ENCODE measurements at regions not wholly inside any gene's neighbourhood (a gene's known extent, or its start where the extent isn't known, plus 50 kb on each side); places are given as distances from the start of the nearest gene placed in this dataset.

DNA sequence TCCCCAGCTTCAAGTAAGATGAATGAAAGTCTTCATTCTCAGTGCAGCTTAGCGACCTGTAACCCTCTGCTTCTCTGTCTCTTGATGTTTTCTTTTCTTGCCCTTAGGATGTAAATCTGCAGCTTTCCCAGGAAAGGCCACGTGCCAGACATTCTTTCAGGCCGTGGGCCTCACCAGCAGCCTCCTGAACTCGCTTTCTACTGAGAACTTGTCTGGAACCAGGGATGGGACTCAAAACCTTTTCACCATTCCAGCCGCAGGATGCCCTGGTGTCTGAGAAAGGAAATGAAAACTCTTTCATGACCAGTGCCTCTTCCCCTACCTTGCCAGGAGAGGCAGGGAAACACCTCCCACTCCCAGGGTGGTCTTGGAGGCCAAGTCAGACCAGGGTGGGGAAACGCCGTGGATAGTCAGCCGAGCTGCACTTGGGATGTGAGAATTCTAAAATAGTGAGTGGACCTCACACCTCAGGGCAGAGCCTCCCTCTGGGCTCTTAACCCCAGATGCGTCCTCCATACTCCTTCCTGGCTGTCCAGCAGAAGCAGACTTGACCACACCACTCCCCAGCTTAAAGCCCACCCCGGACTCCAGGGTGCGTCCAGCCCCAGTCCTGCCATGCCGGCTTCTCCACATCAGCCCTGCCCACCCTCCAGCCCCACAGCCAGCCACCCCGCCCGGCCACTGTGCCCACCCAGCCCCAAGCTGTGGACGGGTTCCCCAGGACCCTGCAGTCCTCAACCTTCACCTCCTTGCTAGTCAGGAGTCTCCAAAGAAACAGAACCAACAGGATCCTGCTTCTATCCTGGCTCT lies 115.5 kb downstream of the TWIST2 start:
- no peak overlapping the region for H3K4me3 ChIP-seq (ENCODE audit: low read depth, poor library complexity, severe bottlenecking)
- WGBS, 2 donors = 80 to 81% methylated on average over 15 of the region's 15 CpGs
- TF ChIP-seq POLR2A (IDR thresholded peaks at IDR 0.05) = no peak
- TF ChIP-seq, protein P1, sequence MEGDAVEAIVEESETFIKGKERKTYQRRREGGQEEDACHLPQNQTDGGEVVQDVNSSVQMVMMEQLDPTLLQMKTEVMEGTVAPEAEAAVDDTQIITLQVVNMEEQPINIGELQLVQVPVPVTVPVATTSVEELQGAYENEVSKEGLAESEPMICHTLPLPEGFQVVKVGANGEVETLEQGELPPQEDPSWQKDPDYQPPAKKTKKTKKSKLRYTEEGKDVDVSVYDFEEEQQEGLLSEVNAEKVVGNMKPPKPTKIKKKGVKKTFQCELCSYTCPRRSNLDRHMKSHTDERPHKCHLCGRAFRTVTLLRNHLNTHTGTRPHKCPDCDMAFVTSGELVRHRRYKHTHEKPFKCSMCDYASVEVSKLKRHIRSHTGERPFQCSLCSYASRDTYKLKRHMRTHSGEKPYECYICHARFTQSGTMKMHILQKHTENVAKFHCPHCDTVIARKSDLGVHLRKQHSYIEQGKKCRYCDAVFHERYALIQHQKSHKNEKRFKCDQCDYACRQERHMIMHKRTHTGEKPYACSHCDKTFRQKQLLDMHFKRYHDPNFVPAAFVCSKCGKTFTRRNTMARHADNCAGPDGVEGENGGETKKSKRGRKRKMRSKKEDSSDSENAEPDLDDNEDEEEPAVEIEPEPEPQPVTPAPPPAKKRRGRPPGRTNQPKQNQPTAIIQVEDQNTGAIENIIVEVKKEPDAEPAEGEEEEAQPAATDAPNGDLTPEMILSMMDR (IDR thresholded peaks at IDR 0.05) = no peak
- intact Hi-C loops (cut with DNase I; ENCODE audit: low total_unique reads) = no loop called here
- DNase-seq (ENCODE audit: low spot score in 2 of 2) = peak in 1 of 2 donors; percentile 81

DNA sequence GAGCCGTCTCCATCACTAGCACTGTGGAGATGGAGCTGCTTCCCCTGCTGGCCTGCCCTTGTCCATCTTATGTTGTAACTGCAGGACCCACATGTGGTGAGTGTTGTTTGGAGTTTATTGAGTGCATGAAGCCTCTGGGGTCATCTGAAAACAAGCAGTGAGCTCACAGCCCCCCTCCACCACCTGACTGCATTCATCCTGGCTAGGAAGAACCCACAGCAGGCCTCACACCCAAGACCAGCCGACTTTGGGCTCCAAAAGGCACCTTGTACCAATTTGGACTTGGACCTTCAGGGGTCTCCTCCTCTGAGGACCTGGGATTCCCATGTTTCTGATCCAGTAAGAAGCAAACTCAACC lies 116.1 kb downstream of the TWIST2 start:
- intact Hi-C loops (cut with DNase I; ENCODE audit: low total_unique reads) = no loop called here

GRCh38 chr2:238964544-238965067 lies 116.7 kb downstream of the TWIST2 start:
- WGBS, 2 donors = 75 to 89% methylated on average over 12 of the region's 12 CpGs
- no peak for DNase-seq (ENCODE audit: low spot score in 2 of 2)
- intact Hi-C loops (cut with DNase I; ENCODE audit: low total_unique reads) = no loop called here
- TF ChIP-seq, protein P1 (IDR thresholded peaks at IDR 0.05) = no peak
- TF ChIP-seq POLR2A (IDR thresholded peaks at IDR 0.05) = no peak
- no peak overlapping the region for H3K4me3 ChIP-seq (ENCODE audit: low read depth, poor library complexity, severe bottlenecking)

More for the DNA sequence above, 116.1 kb downstream of the TWIST2 start:
- TF ChIP-seq, protein P1 (IDR thresholded peaks at IDR 0.05) = no peak
- TF ChIP-seq POLR2A (IDR thresholded peaks at IDR 0.05) = no peak
- no peak for DNase-seq (ENCODE audit: low spot score in 2 of 2)
- 77 to 100% methylated on average over 2 of the region's 2 CpGs for WGBS, 2 donors
- H3K4me3 ChIP-seq (ENCODE audit: low read depth, poor library complexity, severe bottlenecking) = no peak overlapping the region

DNA sequence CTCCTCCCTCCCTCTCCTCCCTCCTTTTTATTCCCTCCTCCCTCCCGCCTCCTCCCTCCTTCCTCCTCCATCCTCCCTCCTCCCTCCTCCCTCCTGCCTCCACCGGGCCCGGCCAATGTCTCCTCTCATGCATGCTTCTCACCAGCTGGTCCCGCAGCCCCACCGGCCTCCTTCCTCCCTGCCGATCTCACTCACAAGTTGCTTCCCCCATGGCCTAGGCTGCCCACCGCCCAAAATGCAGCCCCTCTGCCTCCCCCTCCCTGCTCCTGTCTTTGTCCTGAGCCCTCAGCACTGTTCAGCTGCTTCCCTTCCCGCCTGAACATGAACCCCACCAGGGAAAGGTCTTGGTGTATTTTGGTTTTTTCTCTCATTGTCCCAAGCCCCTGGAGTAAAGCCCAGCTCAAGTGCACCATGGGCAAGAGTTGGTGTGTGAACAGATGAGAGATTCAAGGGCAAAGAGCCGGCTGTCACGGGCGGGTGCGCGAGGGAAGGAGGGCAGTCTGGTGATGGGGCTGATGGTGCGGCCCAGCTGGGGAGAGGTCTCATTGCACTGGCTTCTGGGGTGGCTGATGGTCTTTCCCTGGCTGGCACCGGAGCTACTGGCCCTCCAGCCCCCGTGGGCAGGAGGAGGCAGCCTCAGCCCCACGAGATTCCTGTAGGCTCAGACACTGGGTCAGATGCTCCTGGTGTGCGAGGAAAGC lies 117.6 kb downstream of the TWIST2 start:
- WGBS, 2 donors = 82 to 86% methylated on average over 18 of the region's 18 CpGs
- no peak overlapping the region for H3K4me3 ChIP-seq (ENCODE audit: low read depth, poor library complexity, severe bottlenecking)
- DNase-seq (ENCODE audit: low spot score in 2 of 2) = peak in 1 of 2 donors; percentile 79
- intact Hi-C loops (cut with DNase I; ENCODE audit: low total_unique reads) = no loop called here
- no peak for TF ChIP-seq POLR2A (IDR thresholded peaks at IDR 0.05)
- TF ChIP-seq, protein P1 (IDR thresholded peaks at IDR 0.05) = no peak

- DNase-seq (ENCODE audit: low spot score in 2 of 2) = peak in 1 of 2 donors; percentile 78
- intact Hi-C loops (cut with DNase I; ENCODE audit: low total_unique reads) = no loop called here
- WGBS, 2 donors = 86 to 90% methylated on average over 42 to 44 of the region's 46 CpGs
- H3K4me3 ChIP-seq (ENCODE audit: low read depth, poor library complexity, severe bottlenecking) = no peak overlapping the region
- TF ChIP-seq POLR2A (IDR thresholded peaks at IDR 0.05) = no peak
- TF ChIP-seq, protein P1 (IDR thresholded peaks at IDR 0.05) = no peak
These were observed 118.4 kb downstream of the TWIST2 start for GRCh38 chr2:238966072-238966937.
